ENCODE measurements at regions not wholly inside any gene's neighbourhood (a gene's known extent, or its start where the extent isn't known, plus 50 kb on each side); places are given as distances from the start of the nearest gene placed in this dataset.

DNA sequence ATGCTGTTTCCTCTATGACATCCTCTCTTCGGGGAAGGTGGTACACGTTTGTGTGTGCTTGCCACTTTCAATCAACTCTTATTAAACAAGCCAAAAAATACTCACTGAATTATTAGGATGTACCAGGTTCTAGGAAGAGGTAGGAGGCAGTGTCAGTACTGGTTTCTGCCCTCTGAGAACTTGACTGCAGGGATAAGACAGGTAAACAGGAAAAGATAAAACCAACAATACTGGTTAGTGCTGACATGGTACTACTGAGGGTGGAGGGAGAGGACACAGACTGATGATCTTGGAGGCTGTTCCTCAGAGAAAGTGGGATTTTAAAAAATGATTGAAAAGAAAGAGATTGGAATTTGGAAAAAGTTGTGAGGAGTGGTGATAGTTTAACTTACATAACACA is 295.2 kb upstream of the PWP1 start:
- TF ChIP-seq, protein P1, sequence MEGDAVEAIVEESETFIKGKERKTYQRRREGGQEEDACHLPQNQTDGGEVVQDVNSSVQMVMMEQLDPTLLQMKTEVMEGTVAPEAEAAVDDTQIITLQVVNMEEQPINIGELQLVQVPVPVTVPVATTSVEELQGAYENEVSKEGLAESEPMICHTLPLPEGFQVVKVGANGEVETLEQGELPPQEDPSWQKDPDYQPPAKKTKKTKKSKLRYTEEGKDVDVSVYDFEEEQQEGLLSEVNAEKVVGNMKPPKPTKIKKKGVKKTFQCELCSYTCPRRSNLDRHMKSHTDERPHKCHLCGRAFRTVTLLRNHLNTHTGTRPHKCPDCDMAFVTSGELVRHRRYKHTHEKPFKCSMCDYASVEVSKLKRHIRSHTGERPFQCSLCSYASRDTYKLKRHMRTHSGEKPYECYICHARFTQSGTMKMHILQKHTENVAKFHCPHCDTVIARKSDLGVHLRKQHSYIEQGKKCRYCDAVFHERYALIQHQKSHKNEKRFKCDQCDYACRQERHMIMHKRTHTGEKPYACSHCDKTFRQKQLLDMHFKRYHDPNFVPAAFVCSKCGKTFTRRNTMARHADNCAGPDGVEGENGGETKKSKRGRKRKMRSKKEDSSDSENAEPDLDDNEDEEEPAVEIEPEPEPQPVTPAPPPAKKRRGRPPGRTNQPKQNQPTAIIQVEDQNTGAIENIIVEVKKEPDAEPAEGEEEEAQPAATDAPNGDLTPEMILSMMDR (IDR thresholded peaks at IDR 0.05; ENCODE audit: insufficient read depth, low read length), result no peak
- TF ChIP-seq, protein P2, sequence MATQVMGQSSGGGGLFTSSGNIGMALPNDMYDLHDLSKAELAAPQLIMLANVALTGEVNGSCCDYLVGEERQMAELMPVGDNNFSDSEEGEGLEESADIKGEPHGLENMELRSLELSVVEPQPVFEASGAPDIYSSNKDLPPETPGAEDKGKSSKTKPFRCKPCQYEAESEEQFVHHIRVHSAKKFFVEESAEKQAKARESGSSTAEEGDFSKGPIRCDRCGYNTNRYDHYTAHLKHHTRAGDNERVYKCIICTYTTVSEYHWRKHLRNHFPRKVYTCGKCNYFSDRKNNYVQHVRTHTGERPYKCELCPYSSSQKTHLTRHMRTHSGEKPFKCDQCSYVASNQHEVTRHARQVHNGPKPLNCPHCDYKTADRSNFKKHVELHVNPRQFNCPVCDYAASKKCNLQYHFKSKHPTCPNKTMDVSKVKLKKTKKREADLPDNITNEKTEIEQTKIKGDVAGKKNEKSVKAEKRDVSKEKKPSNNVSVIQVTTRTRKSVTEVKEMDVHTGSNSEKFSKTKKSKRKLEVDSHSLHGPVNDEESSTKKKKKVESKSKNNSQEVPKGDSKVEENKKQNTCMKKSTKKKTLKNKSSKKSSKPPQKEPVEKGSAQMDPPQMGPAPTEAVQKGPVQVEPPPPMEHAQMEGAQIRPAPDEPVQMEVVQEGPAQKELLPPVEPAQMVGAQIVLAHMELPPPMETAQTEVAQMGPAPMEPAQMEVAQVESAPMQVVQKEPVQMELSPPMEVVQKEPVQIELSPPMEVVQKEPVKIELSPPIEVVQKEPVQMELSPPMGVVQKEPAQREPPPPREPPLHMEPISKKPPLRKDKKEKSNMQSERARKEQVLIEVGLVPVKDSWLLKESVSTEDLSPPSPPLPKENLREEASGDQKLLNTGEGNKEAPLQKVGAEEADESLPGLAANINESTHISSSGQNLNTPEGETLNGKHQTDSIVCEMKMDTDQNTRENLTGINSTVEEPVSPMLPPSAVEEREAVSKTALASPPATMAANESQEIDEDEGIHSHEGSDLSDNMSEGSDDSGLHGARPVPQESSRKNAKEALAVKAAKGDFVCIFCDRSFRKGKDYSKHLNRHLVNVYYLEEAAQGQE (IDR thresholded peaks at IDR 0.05; ENCODE audit: insufficient replicate concordance, low read depth), result no peak
- TF ChIP-seq GABPA (IDR thresholded peaks at IDR 0.05; ENCODE audit: low read depth), result no peak
- TF ChIP-seq POLR2AphosphoS5 (IDR thresholded peaks at IDR 0.05; ENCODE audit: low read depth), result no peak
- TF ChIP-seq SPI1 (IDR thresholded peaks at IDR 0.05; ENCODE audit: borderline replicate concordance, low read depth), result no peak
- Histone ChIP-seq H3K27ac (replicated peaks) (no peak overlapping the region), H3K4me3 (replicated peaks; ENCODE audit: insufficient read depth, low read length) (no peak overlapping the region), H3K27me3 (ENCODE audit: insufficient read depth, poor library complexity, severe bottlenecking) (no peaks in the 10 kb centered on the region)
- no peak for DNase-seq (ENCODE audit: low read depth in 1 of 2, low spot score in 1 of 2)

DNA sequence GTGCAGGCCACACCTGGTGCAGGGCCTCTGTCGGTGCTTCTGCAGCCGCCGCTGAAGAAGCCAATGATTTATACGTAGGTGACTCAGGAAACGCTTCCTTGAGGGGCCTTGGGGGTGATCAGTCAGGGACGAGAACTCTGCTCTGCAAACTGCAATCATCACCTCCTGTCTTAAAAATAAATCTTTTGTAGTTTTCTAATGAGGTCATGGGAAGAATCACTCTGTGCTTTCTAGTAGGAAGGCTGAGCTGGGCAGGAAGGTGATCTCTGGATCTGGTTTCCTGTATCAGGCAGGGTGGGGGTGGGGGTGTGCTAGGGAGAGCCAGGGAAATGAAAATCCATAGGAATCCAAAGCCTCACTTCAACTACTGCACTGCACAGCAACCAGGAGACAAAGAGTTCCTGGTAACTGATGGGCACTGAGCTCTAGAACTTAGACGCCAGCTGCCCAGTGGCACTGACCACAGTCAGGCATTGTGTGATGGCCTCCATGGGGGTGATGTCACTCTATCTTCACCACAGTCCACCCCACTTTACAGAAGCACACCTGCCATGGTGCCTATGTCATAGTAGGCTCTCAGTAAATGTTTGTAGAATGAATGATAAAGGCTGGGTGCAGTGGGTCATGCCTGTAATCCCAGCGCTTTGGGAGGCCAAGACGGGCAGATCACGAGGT is 292.4 kb upstream of the PWP1 start:
- Histone ChIP-seq H3K27ac (replicated peaks) (no peak overlapping the region), H3K4me3 (replicated peaks; ENCODE audit: insufficient read depth, low read length) (no peak overlapping the region), H3K27me3 (ENCODE audit: insufficient read depth, poor library complexity, severe bottlenecking) (no peaks in the 10 kb centered on the region)
- no peak for TF ChIP-seq SPI1 (IDR thresholded peaks at IDR 0.05; ENCODE audit: borderline replicate concordance, low read depth)
- TF ChIP-seq, protein P1 (IDR thresholded peaks at IDR 0.05; ENCODE audit: insufficient read depth, low read length), result no peak
- TF ChIP-seq, protein P2 (IDR thresholded peaks at IDR 0.05; ENCODE audit: insufficient replicate concordance, low read depth), result no peak
- TF ChIP-seq GABPA (IDR thresholded peaks at IDR 0.05; ENCODE audit: low read depth), result no peak
- no peak for TF ChIP-seq POLR2AphosphoS5 (IDR thresholded peaks at IDR 0.05; ENCODE audit: low read depth)
- DNase-seq (ENCODE audit: low read depth in 1 of 2, low spot score in 1 of 2), result no peak

DNA sequence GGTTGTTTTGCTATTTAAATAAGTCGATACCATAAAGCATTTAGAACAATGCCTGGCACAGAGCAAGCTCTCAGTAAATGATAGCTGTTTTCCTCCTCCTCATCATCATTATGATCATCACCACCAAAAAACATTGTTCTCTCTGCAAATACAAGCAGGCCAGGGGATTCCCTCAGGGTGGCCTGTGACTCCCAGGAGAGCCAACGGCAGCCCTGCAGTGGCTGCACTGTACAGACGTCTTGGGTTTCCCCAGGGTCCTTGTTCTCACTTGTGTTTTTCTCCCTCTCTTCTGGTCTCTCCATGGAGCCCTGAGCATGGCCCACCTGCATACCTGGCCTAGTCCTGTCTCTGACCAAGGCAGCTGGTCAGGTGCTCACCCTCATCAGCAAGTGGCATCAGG is 290.9 kb upstream of the PWP1 start:
- DNase-seq (ENCODE audit: low read depth in 1 of 2, low spot score in 1 of 2), result no peak
- Histone ChIP-seq H3K27ac (replicated peaks) (no peak overlapping the region), H3K27me3 (ENCODE audit: insufficient read depth, poor library complexity, severe bottlenecking) (no peaks in the 10 kb centered on the region), H3K4me3 (replicated peaks; ENCODE audit: insufficient read depth, low read length) (no peak overlapping the region)
- TF ChIP-seq, protein P1 (IDR thresholded peaks at IDR 0.05; ENCODE audit: insufficient read depth, low read length), result no peak
- TF ChIP-seq GABPA (IDR thresholded peaks at IDR 0.05; ENCODE audit: low read depth), result no peak
- no peak for TF ChIP-seq POLR2AphosphoS5 (IDR thresholded peaks at IDR 0.05; ENCODE audit: low read depth)
- no peak for TF ChIP-seq SPI1 (IDR thresholded peaks at IDR 0.05; ENCODE audit: borderline replicate concordance, low read depth)
- TF ChIP-seq, protein P2 (IDR thresholded peaks at IDR 0.05; ENCODE audit: insufficient replicate concordance, low read depth), result no peak

Data from HL-60 (cell line).